Posterior vena cava (tissue), 2 donors: ENCODE measurements at regions not wholly inside any gene's neighbourhood (a gene's known extent, or its start where the extent isn't known, plus 50 kb on each side); places are given as distances from the start of the nearest gene placed in this dataset.
"Not testable (repeated sequence)": the region's sequence is repeated elsewhere in the genome, so short reads cannot be mapped to it uniquely, and the experiment has no call there.

Experiments
- DNase-seq: peaks from one replicate; pipeline ENCODE4 v3.0.0-alpha.2; 2020; ENCODE audit warnings: low spot score
- intact Hi-C, 2 donors: fragments of 100-400 bp; cut with DNase I; formaldehyde crosslinking; loops; one replicate each; pipeline versions ENCODE4 v1.14.1 to v1.14.2; 2022 to 2023
- donor health status: DM: yes; HTN: yes; CAD: no.
- donor health status: DM: yes; HTN: yes; CAD: no.

DNA sequence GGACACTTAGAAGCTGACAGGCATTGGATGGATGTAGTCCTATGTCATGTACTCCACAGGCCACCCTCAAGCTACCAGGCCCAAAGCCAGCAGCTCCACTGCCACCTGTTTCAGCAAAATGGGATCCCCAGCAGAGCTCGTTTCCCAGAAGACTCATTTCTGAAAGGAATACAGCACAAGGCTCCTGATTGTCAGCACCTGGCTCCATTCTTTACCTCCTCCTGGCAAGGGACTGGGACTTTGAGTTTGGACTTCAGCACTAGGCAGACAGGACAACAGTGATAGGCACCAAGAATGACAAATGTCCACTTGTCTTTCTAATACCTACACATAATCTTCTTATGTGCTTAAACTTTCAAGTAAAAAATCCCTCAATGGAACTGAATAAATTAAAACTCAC, 150.4 kb upstream of the RXFP2 start:
- intact Hi-C loops = no loop called here
- no peak for DNase-seq

DNA sequence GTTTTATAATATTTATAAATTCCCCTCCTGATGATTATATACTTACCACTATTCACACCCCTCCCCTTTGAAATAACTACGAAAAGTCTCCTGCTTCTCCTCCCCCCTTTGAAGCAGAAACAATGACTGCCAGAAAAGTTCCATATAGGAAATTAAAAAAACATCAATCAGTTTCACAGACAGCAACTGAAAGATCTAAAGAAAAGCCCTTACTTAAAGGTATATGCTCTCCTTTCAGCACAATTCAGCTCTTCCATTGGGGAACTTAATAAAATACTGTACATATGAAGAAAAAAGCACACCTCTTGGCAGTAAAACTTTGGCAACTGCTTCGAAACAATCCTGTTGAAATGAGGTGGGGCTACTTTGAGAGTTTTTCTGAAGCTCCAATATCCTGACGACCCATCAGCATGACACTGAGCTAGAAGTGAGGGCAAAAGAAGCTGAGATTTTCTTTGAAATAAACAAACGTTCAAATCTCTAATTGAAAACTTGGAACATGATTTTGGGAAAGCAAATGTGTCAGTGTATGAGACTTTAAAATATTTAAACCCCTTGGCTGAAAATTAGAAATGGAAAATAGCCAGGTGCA, 147.6 kb upstream of the RXFP2 start:
- intact Hi-C loops = no loop called here
- DNase-seq = no peak

DNA sequence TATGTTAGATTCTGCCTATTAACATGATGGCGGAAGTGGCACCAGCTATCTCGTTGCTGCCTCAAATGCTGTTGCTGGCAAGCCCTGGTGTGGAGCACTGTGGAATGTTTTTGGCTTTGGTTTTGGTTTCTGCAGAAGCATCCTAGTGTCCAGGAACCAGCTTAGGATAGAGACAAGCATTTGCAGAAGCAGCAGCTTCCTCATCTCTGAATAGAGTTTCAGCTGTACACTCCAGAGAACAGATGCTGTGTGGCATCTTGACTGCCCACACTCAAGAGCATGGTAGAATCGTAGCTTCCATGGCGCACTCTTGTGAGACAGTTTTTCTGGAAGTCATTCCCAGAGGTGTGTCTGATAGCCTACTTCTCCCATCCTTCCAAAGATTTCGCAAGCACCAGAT, 145.3 kb upstream of the RXFP2 start:
- intact Hi-C loops = no loop called here
- DNase-seq = no peak

DNA sequence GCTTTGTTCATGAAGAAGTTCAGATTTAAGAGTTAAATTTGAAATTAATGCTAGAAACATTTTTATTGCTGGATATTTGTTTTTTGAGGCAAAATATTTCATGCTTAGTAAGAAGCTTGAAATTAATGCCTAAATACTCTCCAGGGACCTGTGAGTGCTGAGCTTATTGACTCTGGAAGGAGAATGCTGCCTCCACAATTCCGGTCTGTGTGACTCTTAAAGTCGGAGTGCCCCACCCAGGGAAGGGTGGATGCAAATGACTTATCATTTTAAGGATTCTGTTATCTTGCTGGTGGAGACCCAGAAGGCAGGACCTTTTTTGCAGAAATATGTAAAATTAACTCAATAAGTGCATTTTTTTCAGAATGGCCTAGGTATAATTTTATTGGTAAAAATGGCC, 143.8 kb upstream of the RXFP2 start:
- intact Hi-C loops = no loop called here
- DNase-seq = no peak

DNA sequence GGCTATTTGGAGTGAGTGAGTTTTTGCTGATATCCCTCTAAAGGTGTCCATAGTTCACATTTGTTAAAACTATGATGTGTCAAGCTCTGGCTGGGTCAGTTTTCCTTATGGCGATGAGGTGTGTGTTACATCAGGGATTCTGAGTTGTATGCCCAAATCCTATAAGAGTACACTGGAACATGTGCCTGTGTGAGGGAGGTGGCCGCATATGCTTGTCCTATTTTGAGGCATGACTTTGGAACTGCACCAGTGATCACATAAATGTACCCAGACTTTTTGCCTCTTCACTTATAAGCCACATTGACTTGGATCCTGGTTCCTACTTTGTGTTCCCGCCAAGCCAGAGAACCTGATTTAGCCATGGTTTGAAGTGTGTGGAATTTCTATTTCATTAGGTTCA, 140.3 kb upstream of the RXFP2 start:
- intact Hi-C loops = no loop called here
- DNase-seq = no peak

DNA sequence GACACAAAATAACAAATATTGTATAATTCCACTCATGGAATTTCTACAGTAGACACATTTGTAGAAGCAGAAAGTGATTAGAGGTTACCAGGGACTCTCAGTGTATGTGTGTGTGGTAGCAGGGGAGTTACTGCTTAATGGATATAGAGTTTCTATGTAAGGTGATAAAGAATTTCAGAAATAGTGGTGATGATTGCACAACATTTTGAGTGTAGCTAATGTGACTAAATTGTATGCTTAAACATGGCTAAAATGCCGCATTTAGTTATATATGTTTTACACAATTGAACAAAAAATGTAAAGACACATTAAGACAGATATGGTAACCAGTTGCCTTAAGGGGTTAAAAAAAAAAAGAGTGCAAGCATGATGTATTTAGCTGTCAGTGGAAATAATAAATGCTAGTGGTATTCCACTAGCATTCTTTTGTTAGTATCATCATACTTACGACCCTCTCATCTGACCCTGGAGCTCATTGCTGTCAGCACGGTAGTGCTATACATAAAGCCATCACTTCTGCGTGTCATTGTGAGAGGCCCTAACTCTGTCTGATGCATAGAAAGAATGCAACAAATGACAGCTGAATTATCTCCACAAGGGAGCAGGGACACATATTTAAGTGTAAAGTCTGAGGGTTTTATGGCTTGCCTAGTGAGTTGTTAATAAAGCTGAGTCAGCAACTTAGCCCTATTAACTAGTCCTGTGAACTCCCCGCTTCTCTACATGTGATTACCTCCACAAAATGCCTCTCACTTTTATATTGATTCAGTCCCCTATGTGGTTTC, 134.1 kb upstream of the RXFP2 start:
- DNase-seq = no peak
- intact Hi-C loops = no loop called here

DNA sequence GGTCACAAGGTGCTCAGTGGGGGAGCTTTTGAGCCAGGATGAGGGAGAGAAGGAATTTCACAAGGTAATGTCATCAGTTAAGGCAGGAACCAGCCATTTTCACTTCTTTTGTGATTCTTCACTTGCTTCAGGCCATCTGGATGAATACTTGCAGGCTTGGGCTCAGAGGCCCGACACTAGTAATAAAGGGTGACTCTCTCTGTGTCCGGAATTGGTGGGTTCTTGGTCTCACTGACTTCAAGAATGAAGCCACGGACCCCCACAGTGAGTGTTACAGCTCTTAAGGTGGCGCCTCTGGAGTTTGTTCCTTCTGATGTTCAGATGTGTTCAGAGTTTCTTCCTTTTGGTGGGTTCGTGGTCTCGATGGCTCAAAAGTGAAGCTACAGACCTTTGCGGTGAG, 131.8 kb upstream of the RXFP2 start:
- intact Hi-C loops, DNase-seq: not testable (repeated sequence)

DNA sequence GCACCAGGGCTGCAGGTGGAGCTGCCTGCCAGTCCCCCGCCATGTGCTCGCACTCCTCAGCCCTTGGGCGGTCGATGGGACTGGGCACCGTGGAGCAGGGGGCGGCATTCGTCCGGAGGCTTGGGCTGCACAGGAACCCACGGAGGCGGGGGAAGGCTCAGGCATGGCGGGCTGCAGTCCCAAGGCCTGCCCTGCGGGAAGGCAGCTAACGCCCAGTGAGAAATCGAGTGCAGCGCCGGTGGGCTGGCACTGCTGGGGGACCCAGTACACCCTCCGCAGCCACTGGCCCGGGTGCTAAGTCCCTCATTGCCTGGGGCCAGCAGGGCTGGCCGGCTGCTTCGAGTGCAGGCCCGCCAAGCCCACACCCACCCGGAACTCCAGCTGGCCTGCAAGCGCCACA, 130.5 kb upstream of the RXFP2 start:
- DNase-seq, intact Hi-C loops: not testable (repeated sequence)

DNA sequence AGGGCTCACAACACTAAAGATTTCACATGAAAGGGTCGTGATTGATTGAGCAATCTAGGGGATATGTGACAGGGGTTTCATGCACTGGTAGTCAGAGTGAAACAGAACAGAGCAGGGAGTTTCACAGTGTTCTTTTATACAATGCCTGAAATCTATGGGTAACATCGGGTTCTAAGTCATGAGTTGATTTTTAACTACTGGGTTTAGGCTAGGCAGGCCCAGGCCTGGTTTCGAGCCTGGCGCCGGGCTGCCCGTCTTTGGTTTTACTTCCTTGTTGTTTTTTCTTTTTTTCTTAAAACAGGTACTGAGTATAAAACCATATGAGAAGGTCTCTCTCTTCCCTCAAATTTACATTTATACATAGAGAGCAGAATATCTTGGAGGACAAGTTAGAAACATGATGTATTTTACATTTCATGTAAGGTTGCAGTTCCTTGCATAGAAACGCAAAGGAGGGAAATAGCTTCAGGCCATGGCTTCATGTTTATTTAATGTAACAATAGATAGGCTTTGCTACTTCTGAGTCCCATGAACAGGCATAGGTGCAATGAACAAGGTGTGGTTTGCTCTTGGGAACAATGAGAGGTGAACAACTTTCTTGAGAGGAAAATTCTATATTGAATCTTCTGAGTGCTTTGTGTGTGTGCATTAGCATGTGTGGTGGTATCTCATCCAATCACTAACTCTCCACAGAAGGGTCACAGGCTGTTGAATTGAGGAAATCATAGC, 128.9 kb upstream of the RXFP2 start:
- no peak for DNase-seq
- intact Hi-C loops = no loop called here

DNA sequence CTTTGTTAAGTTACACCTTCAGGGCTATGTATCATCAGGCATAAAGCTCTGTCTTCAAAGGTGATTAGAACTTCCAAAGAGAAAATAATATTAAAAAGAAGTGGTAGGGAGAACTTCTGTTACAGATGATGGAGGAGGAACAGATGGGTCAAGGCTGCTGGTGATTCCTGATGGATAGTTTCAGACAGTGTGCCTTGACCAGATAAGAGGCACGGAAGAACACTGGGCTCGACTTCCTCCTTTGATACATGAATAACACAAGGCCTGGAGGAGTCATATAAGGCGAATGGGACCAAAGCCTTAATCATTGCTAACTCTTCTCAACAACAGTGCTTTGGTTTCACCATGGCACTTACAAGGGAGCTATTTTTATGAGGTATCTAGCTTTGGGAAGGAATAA, 128.1 kb upstream of the RXFP2 start:
- intact Hi-C loops = no loop called here
- DNase-seq = no peak

DNA sequence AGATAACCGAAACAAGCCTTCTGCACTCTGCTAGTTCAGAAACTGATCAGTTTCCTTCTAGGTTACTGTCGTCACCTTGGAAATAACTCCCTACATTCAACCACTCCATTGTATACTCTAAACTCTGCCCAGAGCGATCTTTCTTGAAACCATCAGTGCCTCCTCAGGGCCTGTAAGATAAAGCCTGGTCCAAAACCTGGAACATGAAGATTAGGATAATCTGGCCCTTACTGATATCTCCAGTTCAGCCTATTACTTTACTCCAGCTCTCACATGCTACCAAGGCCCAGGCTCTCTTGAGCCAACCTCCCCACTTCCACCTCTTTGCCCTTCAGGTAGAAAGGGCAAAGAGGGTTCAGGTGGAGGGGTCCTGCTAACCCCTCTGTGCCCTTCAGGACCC, 125.3 kb upstream of the RXFP2 start:
- no peak for DNase-seq
- intact Hi-C loops = no loop called here

DNA sequence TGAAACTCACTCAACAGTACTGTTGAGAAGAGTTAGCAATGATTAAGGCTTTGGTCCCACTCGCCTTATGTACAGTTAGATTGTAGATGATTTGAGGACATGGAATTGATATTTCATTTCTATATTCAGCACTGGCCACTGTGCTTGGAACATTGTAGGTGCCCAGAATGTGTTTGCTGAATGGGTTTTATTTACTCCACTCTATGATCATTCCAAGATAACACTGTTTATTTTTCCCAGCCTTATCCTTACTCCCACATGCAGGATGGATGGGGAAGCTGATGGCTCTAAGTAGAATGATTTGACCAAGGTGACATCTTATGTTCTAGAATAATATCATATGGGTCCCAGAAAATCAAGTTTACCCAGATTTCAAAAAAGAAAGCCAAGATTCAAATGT, 124.6 kb upstream of the RXFP2 start:
- intact Hi-C loops = no loop called here
- no peak for DNase-seq

DNA sequence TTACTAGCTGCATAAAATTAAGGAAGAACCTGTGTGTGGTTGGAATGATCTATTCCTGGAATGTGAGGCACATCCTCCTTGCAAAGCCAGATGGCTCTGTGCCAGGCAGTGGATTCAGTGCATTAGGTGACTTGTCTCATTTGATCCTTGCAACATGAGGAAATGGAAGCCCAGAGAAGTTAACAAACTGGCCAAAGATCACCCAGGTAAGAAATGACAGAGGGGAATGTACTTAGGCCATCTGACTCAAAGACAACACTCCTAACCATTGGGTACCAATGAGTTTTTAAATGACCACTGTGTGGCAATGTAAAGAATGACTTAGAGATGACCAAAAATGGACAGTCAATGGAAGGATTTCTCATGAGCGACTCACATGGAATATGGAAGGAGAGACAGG, 114.2 kb upstream of the RXFP2 start:
- DNase-seq = no peak
- intact Hi-C loops = no loop called here

DNA sequence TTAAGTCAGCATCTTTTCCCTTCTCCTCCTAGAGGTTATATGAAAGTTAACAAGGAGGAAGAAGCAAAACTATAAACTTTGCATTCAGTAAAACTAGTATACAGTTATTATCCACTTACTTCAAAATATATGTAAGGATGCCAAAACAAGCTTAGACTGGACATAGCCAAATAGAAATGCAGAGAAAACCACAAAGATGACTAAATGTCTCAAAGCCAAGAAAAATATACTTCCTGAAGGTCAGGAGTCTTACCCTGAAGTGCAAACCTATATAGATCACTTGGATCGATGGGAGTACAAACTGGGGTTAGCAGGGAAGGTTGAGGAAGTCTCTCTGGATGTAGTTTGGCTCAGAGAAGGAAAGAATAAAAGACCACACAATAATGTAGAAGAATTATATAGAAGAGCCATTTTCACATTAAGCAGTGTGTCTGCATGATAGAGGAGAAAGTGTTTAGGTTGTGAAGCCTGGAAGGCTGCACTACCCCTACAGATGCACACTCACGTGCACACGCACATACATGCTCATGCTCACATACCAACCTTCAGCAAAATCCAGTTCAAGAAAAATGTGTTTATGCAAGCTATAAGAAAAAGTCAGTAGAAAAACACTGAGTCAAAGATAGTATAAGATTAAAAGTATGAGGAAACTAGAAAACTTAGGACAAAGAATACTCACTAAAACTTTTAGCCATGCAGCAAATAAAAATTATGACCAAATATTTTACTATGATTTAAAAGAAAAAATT, 112.1 kb upstream of the RXFP2 start:
- no peak for DNase-seq
- intact Hi-C loops = no loop called here

DNA sequence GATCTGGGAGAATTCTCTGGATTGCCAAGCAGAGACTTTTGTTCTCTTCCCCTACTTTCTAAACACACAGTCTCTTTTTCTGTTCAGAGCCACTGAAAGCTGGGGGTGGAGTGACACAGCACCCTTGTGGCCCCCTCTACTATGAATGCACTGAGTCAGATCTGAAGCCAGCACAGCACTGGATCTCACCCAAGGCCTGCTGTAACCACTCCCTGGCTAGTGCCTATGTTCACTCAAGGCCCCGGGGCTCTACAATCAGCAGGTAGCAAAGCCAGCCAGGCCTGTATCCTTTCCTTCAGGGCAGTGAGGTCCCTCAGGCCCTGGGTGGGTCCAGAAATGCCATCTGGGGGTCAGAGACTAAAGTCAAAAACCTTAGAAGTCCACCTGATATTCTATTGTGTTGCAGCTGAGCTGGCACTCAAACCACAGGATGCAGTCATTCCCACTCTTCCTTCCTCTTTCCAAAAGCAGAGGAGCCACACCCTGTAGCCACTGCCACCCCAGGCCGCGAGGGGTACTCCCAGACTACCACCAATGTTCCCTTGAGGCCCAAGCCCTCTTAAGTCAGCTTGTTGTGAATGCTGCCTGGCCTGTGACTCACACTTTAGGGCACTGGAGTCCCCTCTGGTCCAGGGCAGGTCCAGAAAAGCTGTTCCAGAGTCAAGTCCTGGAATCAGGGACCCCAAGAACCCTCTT, 110.1 kb upstream of the RXFP2 start:
- intact Hi-C loops = no loop called here

DNA sequence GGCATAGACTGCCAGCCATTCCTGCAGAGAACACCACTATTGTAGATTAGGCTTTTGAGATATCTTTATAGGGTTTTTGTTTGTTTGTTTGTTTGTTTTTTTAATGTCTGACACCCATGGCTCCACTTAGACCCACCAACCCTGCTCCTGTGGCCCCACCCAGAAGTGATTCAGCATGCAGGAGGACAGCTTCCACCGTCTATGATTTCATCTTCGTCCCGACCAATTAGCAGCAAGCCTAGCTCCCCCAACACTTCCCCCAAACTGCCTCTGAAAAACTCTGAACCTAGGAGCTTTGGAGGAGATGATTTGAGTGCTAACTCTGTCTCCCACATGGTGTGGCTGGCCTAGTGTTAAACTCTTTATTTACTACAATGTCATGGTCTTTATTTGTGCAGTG, 108.3 kb upstream of the RXFP2 start:
- DNase-seq = no peak

More for the DNA sequence above, 110.1 kb upstream of the RXFP2 start:
- DNase-seq = no peak

DNA sequence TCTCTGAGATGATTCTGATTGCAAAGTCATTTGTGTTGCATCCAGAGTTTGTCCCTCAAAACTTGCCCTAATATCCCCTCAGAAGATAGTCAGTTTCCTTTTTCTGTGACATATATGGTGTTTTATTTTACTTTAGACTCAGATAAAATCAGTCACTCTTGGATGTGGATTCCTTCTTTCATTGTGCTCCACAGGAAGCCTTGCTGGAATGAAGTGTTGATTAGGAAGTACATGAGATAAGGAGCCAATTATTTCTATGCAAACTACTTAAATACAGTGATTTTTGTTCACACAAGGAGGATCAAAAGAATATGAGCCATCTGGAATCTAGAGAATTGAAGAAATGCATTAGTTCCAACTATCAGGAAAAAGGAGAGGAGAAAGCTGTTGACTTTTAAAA, 107.6 kb upstream of the RXFP2 start:
- no peak for DNase-seq
- intact Hi-C loops = no loop called here

More for the DNA sequence above, 108.3 kb upstream of the RXFP2 start:
- intact Hi-C loops = no loop called here

DNA sequence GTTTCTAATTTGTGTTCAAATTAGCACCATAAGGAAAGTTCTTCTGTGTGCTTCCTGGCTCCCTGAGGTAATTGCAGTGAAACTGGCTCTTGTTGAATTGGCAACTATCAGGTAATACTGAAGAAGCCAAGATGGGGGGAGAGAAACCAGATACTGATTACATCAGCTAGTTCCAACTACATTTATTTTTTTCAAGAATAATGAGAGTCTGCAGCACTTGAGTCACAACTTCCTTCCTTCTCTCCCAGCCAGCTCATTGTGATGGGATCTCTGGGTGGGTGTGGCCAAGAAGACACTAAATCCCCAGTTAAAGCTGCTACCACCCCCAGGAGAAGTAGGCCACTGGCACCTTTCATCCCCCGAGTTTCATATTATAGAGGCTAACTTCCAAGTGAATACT, 100.7 kb upstream of the RXFP2 start:
- intact Hi-C loops = no loop called here

DNA sequence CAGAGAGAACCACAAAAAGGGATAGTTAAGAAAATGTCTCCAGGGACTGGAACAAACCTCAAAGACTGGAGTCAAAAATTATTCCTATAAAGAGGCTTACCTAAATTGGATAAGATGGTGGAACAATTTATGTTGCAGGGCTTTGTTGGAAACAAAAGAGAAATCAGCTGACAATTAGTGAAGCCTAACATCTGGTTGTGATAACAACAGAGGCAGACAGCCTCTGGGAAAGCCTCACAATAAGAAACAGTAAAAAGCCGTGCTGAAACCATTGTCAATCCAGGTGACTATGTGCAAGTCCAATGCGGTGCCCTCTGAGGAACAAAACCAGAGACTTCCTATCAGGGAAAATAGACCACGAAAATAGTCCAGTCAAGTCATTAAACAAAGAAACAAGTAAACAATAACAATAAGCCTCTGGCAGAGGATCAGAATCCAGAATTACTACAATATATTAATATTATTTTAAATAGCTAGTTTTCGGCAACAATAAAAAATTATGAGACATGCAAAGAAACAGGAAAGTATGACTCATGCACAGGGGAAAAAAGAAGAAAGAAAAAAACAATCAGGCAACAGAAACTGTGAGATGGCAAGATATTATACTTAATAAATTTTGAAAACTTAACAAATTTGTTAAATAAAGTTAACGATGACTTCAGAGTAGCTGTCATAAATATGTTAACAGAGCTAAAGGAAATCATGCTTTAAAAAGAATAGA, 99.7 kb upstream of the RXFP2 start:
- intact Hi-C loops = no loop called here
- DNase-seq = no peak

More for the DNA sequence above, 100.7 kb upstream of the RXFP2 start:
- DNase-seq = no peak
